GM21723 (cell line): ENCODE measurements at regions not wholly inside any gene's neighbourhood (a gene's known extent, or its start where the extent isn't known, plus 50 kb on each side); places are given as distances from the start of the nearest gene placed in this dataset.

ENCODE experiments used
- ATAC-seq: cut with Tn5 transposase; IDR thresholded peaks from one replicate; pipeline ENCODE4 v1.9.1; 2021; ENCODE audit warnings: mild to moderate bottlenecking, moderate library complexity; ENCODE audit not compliant: unreplicated experiment

- ATAC-seq: no peak
Observed at GRCh38 chr13:84528408-84529070, 646.3 kb upstream of the SLITRK1 start.

- ATAC-seq: no peak
Observed at GRCh38 chr13:84525865-84526264, 643.6 kb upstream of the SLITRK1 start.

- ATAC-seq: no peak
Observed at GRCh38 chr13:84524586-84524985, 642.3 kb upstream of the SLITRK1 start.

GRCh38 chr13:84500016-84500415 is 617.7 kb upstream of the SLITRK1 start:
- no peak for ATAC-seq

- ATAC-seq: no peak
Observed at GRCh38 chr13:84497613-84498012, 615.3 kb upstream of the SLITRK1 start.

- no peak for ATAC-seq
Observed at GRCh38 chr13:84491952-84492351, 609.7 kb upstream of the SLITRK1 start.

GRCh38 chr13:84487752-84488151 is 605.5 kb upstream of the SLITRK1 start:
- no peak for ATAC-seq

GRCh38 chr13:84481958-84482357 is 599.7 kb upstream of the SLITRK1 start:
- no peak for ATAC-seq

GRCh38 chr13:84479656-84480055 is 597.4 kb upstream of the SLITRK1 start:
- no peak for ATAC-seq

- ATAC-seq: no peak
Observed at GRCh38 chr13:84470528-84470927, 588.3 kb upstream of the SLITRK1 start.

- ATAC-seq: no peak
Observed at GRCh38 chr13:84466461-84466860, 584.2 kb upstream of the SLITRK1 start.

- no peak for ATAC-seq
Observed at GRCh38 chr13:84460989-84461388, 578.7 kb upstream of the SLITRK1 start.

- no peak for ATAC-seq
Observed at GRCh38 chr13:84455143-84455905, 573.0 kb upstream of the SLITRK1 start.

- no peak for ATAC-seq
Observed at GRCh38 chr13:84447640-84447978, 565.3 kb upstream of the SLITRK1 start.

- no peak for ATAC-seq
Observed at GRCh38 chr13:84446972-84447639, 564.8 kb upstream of the SLITRK1 start.

- ATAC-seq: no peak
Observed at GRCh38 chr13:84445776-84446175, 563.5 kb upstream of the SLITRK1 start.

- no peak for ATAC-seq
Observed at GRCh38 chr13:84443463-84443862, 561.2 kb upstream of the SLITRK1 start.

GRCh38 chr13:84439108-84439507 is 556.8 kb upstream of the SLITRK1 start:
- ATAC-seq: no peak

- ATAC-seq: no peak
Observed at GRCh38 chr13:84433024-84433423, 550.8 kb upstream of the SLITRK1 start.

- no peak for ATAC-seq
Observed at GRCh38 chr13:84431646-84432045, 549.4 kb upstream of the SLITRK1 start.

- ATAC-seq: no peak
Observed at GRCh38 chr13:84430446-84430845, 548.2 kb upstream of the SLITRK1 start.

- ATAC-seq: no peak
Observed at GRCh38 chr13:84430015-84430414, 547.7 kb upstream of the SLITRK1 start.
